ENCODE measurements at regions not wholly inside any gene's neighbourhood (a gene's known extent, or its start where the extent isn't known, plus 50 kb on each side); places are given as distances from the start of the nearest gene placed in this dataset.
A peak's percentile ranks its signal among the peaks of the same experiment; 100 is the strongest.

DNA sequence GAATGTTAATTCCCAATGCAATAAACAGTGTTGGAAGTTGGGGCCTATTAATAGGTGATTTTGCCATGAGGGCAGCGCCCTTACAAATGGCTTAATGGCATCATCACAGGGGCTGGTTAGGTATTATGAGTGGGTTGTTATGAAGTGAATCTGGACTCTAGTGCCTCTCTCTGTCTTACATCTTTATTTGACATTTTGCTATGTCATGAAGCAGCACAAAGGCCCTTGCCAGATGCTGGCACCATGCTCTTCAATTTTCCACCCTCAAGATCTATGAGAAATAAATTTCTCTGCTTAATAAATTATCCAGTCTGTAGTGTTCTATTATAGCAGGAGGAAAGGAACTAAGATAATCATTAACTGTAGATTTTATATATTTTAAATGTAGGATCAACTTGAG is 1098.7 kb upstream of the NUDT12 start:
- no peak for TF ChIP-seq ZNF239 (tag by site-specific recombination; IDR thresholded peaks at IDR 0.05)
- TF ChIP-seq ZNF777 (tag by site-specific recombination; IDR thresholded peaks at IDR 0.05; ENCODE audit: borderline replicate concordance), result no peak
- no peak for TF ChIP-seq ZNF114 (tag by site-specific recombination; IDR thresholded peaks at IDR 0.05)
- TF ChIP-seq ZNF776 (tag by site-specific recombination; IDR thresholded peaks at IDR 0.05; ENCODE audit: borderline replicate concordance), result no peak
- TF ChIP-seq, protein P1, sequence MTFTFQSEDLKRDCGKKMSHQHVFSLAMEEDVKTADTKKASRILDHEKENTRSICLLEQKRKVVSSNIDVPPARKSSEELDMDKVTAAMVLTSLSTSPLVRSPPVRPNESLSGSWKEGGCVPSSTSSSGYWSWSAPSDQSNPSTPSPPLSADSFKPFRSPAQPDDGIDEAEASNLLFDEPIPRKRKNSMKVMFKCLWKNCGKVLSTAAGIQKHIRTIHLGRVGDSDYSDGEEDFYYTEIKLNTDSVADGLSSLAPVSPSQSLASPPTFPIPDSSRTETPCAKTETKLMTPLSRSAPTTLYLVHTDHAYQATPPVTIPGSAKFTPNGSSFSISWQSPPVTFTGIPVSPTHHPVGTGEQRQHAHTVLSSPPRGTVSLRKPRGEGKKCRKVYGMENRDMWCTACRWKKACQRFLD (tag by site-specific recombination; IDR thresholded peaks at IDR 0.05), result no peak
- TF ChIP-seq, protein P2, sequence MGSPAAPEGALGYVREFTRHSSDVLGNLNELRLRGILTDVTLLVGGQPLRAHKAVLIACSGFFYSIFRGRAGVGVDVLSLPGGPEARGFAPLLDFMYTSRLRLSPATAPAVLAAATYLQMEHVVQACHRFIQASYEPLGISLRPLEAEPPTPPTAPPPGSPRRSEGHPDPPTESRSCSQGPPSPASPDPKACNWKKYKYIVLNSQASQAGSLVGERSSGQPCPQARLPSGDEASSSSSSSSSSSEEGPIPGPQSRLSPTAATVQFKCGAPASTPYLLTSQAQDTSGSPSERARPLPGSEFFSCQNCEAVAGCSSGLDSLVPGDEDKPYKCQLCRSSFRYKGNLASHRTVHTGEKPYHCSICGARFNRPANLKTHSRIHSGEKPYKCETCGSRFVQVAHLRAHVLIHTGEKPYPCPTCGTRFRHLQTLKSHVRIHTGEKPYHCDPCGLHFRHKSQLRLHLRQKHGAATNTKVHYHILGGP (tag by site-specific recombination; IDR thresholded peaks at IDR 0.05), result no peak
- TF ChIP-seq ZNF660 (tag by site-specific recombination; IDR thresholded peaks at IDR 0.05), result no peak
- TF ChIP-seq SCRT1 (tag by site-specific recombination; IDR thresholded peaks at IDR 0.05; ENCODE audit: borderline replicate concordance), result no peak
- TF ChIP-seq SETDB1 (IDR thresholded peaks at IDR 0.05; ENCODE audit: insufficient read length, low read length), result no peak
- TF ChIP-seq ZNF837 (tag by site-specific recombination; IDR thresholded peaks at IDR 0.05), result no peak
- Histone ChIP-seq H3K4me3 (ENCODE audit: low read depth, low read length) (no peak overlapping the region), H3K36me3 (ENCODE audit: control insufficient read depth in 2 of 2, insufficient read depth in 1 of 2, low read length in 2 of 2) (no peaks in the 10 kb centered on the region), H3K9me3 (ENCODE audit: control insufficient read depth, insufficient read depth, low read depth, low read length) (no peaks in the 10 kb centered on the region), H3K27ac (ENCODE audit: extremely low read depth, low read depth, low read length) (no peak overlapping the region), H3K4me1 (ENCODE audit: control insufficient read depth, insufficient read depth, low read length) (no peaks in the 10 kb centered on the region)
- CTCF ChIA-PET, result no interaction called here
- POLR2A ChIA-PET, result no interaction called here

DNA sequence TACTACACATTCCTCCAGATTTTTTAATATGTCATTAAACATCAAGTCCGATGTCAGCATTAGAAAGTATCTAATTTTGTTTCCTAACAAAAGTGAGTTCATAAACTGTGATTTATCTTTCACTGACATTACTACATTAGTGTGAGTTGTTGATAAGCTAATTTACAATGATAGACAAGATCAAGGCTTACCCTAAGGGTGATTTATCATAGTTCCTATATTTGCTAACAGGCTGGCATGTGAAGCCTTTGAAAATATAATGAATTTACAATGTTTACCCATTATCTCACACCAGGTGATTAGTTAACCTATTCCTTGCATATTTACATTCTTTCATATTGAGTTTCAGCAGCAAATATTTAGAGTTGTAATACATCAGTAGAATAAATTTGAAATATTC is 1096.9 kb upstream of the NUDT12 start:
- ChIA-PET CTCF (no interaction called here), POLR2A (no interaction called here)

DNA sequence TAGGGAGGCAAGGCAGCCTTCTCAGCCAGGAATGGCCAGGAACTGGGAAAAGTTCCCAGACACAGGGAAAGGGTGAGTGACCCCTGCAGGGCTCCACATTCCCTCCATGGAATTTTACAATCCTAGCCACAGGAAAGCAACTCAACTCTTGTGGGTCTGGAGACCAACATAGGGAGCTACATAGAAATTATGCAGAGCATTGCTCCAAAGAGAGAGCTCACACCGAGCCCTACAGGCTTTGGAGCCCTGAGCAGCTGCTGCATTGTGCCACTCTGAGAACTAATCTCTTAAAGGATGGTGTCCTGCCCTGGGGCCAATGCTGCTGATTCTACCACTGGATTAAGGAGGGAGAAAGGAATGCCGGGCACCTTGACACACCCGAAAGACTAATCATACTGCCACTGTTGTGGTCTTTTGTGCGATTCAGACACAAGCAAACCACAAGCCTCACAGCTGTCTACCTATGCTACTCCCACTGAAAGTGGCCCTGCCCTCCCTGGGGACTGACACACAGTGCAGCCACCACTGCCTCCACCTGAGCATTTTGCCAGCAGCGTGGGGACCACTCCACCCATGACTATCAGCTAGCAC is 1089.8 kb upstream of the NUDT12 start:
- ChIA-PET POLR2A (no interaction called here), CTCF (no interaction called here)
- H3K36me3 ChIP-seq (ENCODE audit: control insufficient read depth in 2 of 2, insufficient read depth in 1 of 2, low read length in 2 of 2), result no peaks in the 10 kb centered on the region
- no peaks in the 10 kb centered on the region for H3K4me1 ChIP-seq (ENCODE audit: control insufficient read depth, insufficient read depth, low read length)
- no peaks in the 10 kb centered on the region for H3K9me3 ChIP-seq (ENCODE audit: control insufficient read depth, insufficient read depth, low read depth, low read length)
- TF ChIP-seq SCRT1 (tag by site-specific recombination; IDR thresholded peaks at IDR 0.05; ENCODE audit: borderline replicate concordance), result no peak
- no peak for TF ChIP-seq ZNF501 (tag by site-specific recombination; IDR thresholded peaks at IDR 0.05)
- TF ChIP-seq ZNF274 (IDR thresholded peaks at IDR 0.05; ENCODE audit: low read length), result no peak
- TF ChIP-seq ZNF274 (tag by site-specific recombination; IDR thresholded peaks at IDR 0.05; ENCODE audit: borderline replicate concordance), result no peak
- no peak overlapping the region for H3K27ac ChIP-seq (ENCODE audit: extremely low read depth, low read depth, low read length)
- H3K4me3 ChIP-seq (ENCODE audit: low read depth, low read length), result no peak overlapping the region

More for the DNA sequence above, 1096.9 kb upstream of the NUDT12 start:
- no peak overlapping the region for H3K27ac ChIP-seq (ENCODE audit: extremely low read depth, low read depth, low read length)
- H3K4me1 ChIP-seq (ENCODE audit: control insufficient read depth, insufficient read depth, low read length), result no peaks in the 10 kb centered on the region
- H3K4me3 ChIP-seq (ENCODE audit: low read depth, low read length), result no peak overlapping the region
- H3K9me3 ChIP-seq (ENCODE audit: control insufficient read depth, insufficient read depth, low read depth, low read length), result no peaks in the 10 kb centered on the region
- H3K36me3 ChIP-seq (ENCODE audit: control insufficient read depth in 2 of 2, insufficient read depth in 1 of 2, low read length in 2 of 2), result no peaks in the 10 kb centered on the region
- TF ChIP-seq ZNF600 (tag by site-specific recombination; IDR thresholded peaks at IDR 0.05) (no peak), ZNF560 (tag by site-specific recombination; IDR thresholded peaks at IDR 0.05; ENCODE audit: borderline replicate concordance) (no peak), MYNN (tag by site-specific recombination; IDR thresholded peaks at IDR 0.05; ENCODE audit: borderline replicate concordance) (no peak), ZFP3 (tag by site-specific recombination; IDR thresholded peaks at IDR 0.05; ENCODE audit: low read depth) (no peak), TCF7L2 (IDR thresholded peaks at IDR 0.05; ENCODE audit: borderline replicate concordance, low read depth, low read length) (peak; percentile 72; the same call in 1 of the 2 replicates), ZNF155 (tag by site-specific recombination; IDR thresholded peaks at IDR 0.05) (no peak)
- TF ChIP-seq, protein P3, sequence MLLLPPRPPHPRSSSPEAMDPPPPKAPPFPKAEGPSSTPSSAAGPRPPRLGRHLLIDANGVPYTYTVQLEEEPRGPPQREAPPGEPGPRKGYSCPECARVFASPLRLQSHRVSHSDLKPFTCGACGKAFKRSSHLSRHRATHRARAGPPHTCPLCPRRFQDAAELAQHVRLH (tag by site-specific recombination; IDR thresholded peaks at IDR 0.05), result no peak

All from HEK293 (cell line).